Tibial artery (tissue), 4 donors: ENCODE measurements at regions not wholly inside any gene's neighbourhood (a gene's known extent, or its start where the extent isn't known, plus 50 kb on each side); places are given as distances from the start of the nearest gene placed in this dataset.

Source experiments
- DNase-seq, 2 donors: peaks; one replicate each; pipeline ENCODE4 v3.0.0-alpha.2; 2019
- H3K27ac ChIP-seq, 2 donors: fragments of 200-600 bp; sonication (generic) in 1 of 2; 1 replicate in 1 of 2; 2 replicates in 1 of 2; pipeline ENCODE4 v1.5.1; 2018 to 2019; ENCODE audit warnings: mild to moderate bottlenecking in 1 of 2
- H3K27me3 ChIP-seq, 2 donors: fragments of 200-600 bp; sonication (generic) in 1 of 2; one replicate each; pipeline versions ENCODE4 v1.5.1 to v1.6.0; 2016 to 2019
- H3K36me3 ChIP-seq, 3 donors: fragments of 200-600 bp; sonication (generic) in 2 of 3; one replicate each; pipeline ENCODE4 v1.5.1; 2016 to 2019; ENCODE audit warnings: mild to moderate bottlenecking in 2 of 3
- H3K4me1 ChIP-seq, 4 donors: fragments of 200-600 bp; sonication (generic) in 2 of 4; 1 replicate in 3 of 4; 2 replicates in 1 of 4; pipeline ENCODE4 v1.5.1; 2016 to 2019
- H3K4me3 ChIP-seq, 2 donors: fragments of 200-600 bp; sonication (generic) in 1 of 2; 1 replicate in 1 of 2; 2 replicates in 1 of 2; pipeline ENCODE4 v1.5.1; 2018 to 2019; ENCODE audit warnings: mild to moderate bottlenecking in 2 of 2
- H3K9me3 ChIP-seq, 3 donors: fragments of 200-600 bp; sonication (generic) in 1 of 3; one replicate each; pipeline ENCODE4 v1.5.1; 2016 to 2019
- intact Hi-C: fragments of 100-400 bp; cut with DNase I; formaldehyde crosslinking; loops from one replicate; pipeline ENCODE4 v1.15.0; 2023; ENCODE audit warnings: low total_unique reads
- TF ChIP-seq, protein P1 (sequence below), 2 experiments: fragments of 200-600 bp in 1 of 2; fragments of 450-650 bp in 1 of 2; IDR thresholded peaks; one replicate each; pipeline ENCODE4 v1.5.1; 2017 to 2019; ENCODE audit warnings: antibody characterized with exemption in 2 of 2, mild to moderate bottlenecking in 1 of 2, moderate library complexity in 1 of 2

DNA sequence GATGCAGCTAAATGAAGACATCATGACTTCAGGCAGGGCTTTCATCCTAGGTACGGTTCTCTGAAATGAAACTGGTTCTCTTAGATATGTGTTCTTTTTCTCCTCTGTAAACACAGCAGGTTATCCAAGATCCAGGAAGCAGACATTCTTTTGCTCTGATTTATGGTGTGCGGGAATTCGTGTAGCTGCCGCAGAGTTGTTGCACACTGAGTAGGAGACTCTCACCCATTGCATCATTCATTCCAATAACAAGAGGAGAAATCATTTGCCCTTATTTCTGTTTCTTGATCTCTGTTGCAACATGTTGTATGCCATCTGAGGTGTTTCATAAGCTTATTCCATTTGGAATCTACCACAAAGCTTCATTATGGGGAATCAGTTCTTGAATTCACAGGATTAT, 133.6 kb upstream of the VCX2 start:
- Histone ChIP-seq H3K36me3 (no peaks in the 10 kb centered on the region), H3K4me1 (no peaks in the 10 kb centered on the region), H3K9me3 (no peaks in the 10 kb centered on the region), H3K27ac (no peak overlapping the region), H3K4me3 (no peak overlapping the region), H3K27me3 (no peaks in the 10 kb centered on the region)
- intact Hi-C loops: no loop called here
- TF ChIP-seq, protein P1, sequence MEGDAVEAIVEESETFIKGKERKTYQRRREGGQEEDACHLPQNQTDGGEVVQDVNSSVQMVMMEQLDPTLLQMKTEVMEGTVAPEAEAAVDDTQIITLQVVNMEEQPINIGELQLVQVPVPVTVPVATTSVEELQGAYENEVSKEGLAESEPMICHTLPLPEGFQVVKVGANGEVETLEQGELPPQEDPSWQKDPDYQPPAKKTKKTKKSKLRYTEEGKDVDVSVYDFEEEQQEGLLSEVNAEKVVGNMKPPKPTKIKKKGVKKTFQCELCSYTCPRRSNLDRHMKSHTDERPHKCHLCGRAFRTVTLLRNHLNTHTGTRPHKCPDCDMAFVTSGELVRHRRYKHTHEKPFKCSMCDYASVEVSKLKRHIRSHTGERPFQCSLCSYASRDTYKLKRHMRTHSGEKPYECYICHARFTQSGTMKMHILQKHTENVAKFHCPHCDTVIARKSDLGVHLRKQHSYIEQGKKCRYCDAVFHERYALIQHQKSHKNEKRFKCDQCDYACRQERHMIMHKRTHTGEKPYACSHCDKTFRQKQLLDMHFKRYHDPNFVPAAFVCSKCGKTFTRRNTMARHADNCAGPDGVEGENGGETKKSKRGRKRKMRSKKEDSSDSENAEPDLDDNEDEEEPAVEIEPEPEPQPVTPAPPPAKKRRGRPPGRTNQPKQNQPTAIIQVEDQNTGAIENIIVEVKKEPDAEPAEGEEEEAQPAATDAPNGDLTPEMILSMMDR (IDR thresholded peaks at IDR 0.05): no peak
- no peak for DNase-seq

DNA sequence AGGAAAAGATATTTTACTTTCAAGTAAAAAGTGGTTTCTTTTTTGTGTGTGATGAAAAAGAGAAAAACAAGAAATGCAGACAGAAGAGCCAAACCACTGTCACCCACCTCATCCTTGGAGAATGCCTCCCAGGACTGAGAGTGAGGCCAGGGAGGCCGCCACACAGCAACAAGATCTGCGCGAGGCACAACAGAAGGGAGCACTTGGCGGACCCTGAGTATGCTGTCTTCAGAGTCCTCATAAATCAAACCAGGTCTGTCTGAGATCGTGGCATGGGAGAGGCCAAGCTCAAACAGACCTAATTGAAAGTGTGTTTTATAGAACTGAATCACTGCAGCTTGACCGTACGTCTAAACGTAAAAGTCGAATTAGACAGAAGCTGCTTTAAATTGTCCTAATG, 134.3 kb upstream of the VCX2 start:
- Histone ChIP-seq H3K9me3 (no peaks in the 10 kb centered on the region), H3K27me3 (no peaks in the 10 kb centered on the region), H3K36me3 (no peaks in the 10 kb centered on the region), H3K27ac (no peak overlapping the region), H3K4me3 (no peak overlapping the region), H3K4me1 (no peaks in the 10 kb centered on the region)
- TF ChIP-seq, protein P1 (IDR thresholded peaks at IDR 0.05): no peak
- intact Hi-C loops: no loop called here
- no peak for DNase-seq

DNA sequence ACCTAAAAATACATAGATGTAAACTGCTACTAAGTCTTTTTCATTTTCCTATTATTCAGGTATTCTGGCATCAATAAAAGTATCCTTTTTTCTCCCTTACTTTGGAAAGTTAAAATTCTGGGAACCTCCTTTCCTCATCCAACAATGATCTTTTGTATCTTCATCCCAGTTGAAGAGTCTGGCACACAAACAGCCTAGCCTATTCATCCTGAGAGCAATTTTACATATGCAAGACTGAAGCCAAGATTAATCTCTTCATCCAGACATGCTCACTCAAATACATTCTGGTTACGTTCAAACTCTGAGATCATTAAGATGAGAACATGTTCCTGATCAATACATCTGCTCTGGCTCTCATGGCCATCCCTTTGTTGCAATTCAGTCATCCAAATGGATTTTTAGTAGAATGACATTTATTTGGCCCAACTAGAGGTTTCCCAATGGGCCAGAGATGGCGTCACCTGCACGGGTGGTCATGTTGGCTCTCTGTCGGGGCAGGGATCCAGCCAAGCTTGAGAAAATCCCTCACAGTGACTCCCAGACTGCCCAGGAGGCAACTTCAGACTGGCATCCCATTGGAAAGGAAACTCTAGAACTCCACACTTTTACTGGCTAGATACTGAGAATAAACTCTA, 135.3 kb upstream of the VCX2 start:
- no peaks in the 10 kb centered on the region for H3K36me3 ChIP-seq
- H3K4me1 ChIP-seq: no peaks in the 10 kb centered on the region
- no peaks in the 10 kb centered on the region for H3K9me3 ChIP-seq
- no peak for DNase-seq
- no peaks in the 10 kb centered on the region for H3K27me3 ChIP-seq
- TF ChIP-seq, protein P1 (IDR thresholded peaks at IDR 0.05): no peak
- no peak overlapping the region for H3K27ac ChIP-seq
- H3K4me3 ChIP-seq: no peak overlapping the region
- intact Hi-C loops: no loop called here

DNA sequence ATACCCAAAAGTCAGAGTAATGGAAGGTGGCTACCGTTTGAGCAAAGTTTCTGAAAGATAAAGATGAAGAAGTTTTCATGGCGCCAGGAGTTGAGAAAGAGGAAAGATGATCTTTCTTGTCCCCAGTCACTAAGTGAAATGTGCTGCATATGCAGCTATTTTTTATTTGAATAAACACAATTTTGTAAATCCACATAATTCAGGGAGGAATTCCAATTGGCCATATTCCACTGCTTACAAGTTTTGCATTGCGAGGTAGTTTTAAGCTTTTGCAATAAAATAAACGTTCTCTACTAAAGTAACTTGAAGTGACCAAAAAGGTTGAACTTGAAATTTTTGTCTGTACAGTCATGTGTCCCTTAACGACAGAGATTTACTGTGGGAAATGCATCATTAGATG, 139.3 kb upstream of the VCX2 start:
- TF ChIP-seq, protein P1 (IDR thresholded peaks at IDR 0.05): no peak
- H3K36me3 ChIP-seq: no peaks in the 10 kb centered on the region
- H3K4me1 ChIP-seq: no peaks in the 10 kb centered on the region
- no peak overlapping the region for H3K4me3 ChIP-seq
- H3K9me3 ChIP-seq: peaks cover 0 to 3% (median 0%) of the 10 kb centered on the region in 3 donors
- intact Hi-C loops: no loop called here
- H3K27me3 ChIP-seq: no peaks in the 10 kb centered on the region
- no peak for DNase-seq
- H3K27ac ChIP-seq: no peak overlapping the region

DNA sequence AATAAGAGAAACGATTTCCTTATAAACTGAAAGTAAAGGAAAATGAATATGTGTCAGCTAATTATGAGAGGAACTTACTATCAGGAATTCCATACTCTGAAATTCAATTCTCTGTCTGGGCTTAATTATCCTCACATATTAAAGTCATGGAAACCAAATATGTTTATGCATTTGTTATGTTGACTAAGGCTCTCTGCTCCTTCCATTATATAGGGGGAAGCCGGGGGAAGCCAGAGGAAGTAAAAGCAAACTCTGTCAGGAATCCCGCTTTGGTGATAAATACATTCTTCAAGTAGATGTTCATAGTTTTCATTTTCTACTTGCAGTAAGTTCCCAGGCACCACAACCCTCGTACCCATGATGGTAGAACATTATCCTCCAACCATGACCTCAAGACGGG, 142.8 kb upstream of the VCX2 start:
- Histone ChIP-seq H3K4me1 (no peaks in the 10 kb centered on the region), H3K9me3 (peaks cover 0 to 3% (median 0%) of the 10 kb centered on the region in 3 donors), H3K27ac (no peak overlapping the region), H3K4me3 (no peak overlapping the region), H3K36me3 (no peaks in the 10 kb centered on the region), H3K27me3 (no peaks in the 10 kb centered on the region)
- DNase-seq: no peak
- TF ChIP-seq, protein P1 (IDR thresholded peaks at IDR 0.05): no peak
- intact Hi-C loops: no loop called here

DNA sequence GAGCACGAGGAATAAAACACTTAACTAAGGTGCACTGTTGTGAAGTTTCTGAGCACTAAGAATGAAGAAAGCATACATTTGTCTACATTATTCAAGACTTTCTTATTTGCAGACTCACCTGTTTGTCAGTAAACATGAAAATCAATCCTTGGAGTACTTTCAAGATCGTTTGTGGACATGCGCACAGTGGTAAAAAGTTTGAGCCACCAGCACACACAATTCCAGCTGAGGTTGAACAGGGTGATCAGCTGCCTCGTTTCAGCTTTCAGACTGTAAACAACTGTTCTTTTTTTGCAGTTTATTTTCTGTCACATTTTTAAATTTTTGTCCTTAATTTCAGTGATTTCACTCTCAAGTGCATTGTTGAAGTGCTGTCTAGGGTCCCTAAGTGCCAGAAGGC, 143.8 kb upstream of the VCX2 start:
- Histone ChIP-seq H3K9me3 (peaks cover 0 to 3% (median 0%) of the 10 kb centered on the region in 3 donors), H3K27me3 (no peaks in the 10 kb centered on the region), H3K36me3 (no peaks in the 10 kb centered on the region), H3K4me1 (no peaks in the 10 kb centered on the region), H3K27ac (no peak overlapping the region), H3K4me3 (no peak overlapping the region)
- TF ChIP-seq, protein P1 (IDR thresholded peaks at IDR 0.05): no peak
- intact Hi-C loops: no loop called here
- no peak for DNase-seq
